Adipocyte (in vitro differentiated cells): ENCODE measurements at regions not wholly inside any gene's neighbourhood (a gene's known extent, or its start where the extent isn't known, plus 50 kb on each side); places are given as distances from the start of the nearest gene placed in this dataset.

ENCODE experiments used
- DNase-seq: peaks from one replicate; pipeline ENCODE4 v3.0.0-alpha.2; 2015; ENCODE audit warnings: low read depth
- H3K27me3 ChIP-seq: replicated peaks from 2 replicates; pipeline ENCODE4 v1.7.0; 2013; ENCODE audit warnings: mild to moderate bottlenecking, low read length, moderate library complexity; ENCODE audit not compliant: control insufficient read depth, insufficient read depth
- H3K36me3 ChIP-seq: 2 replicates; pipeline ENCODE4 v1.7.0; 2013; ENCODE audit warnings: low read length, mild to moderate bottlenecking, moderate library complexity; ENCODE audit not compliant: control insufficient read depth, insufficient read depth, severe bottlenecking
- H3K4me1 ChIP-seq: 2 replicates; pipeline ENCODE4 v1.7.0; 2013; ENCODE audit warnings: mild to moderate bottlenecking, low read length, moderate library complexity; ENCODE audit not compliant: control insufficient read depth, insufficient read depth
- H3K4me3 ChIP-seq: 2 replicates; pipeline ENCODE4 v1.7.0; 2013; ENCODE audit warnings: mild to moderate bottlenecking, low read length, moderate library complexity
- H3K9ac ChIP-seq: 2 replicates; pipeline ENCODE4 v1.7.0; 2013; ENCODE audit warnings: mild to moderate bottlenecking, low read length, moderate library complexity
- H3K9me3 ChIP-seq: 2 replicates; pipeline ENCODE4 v1.7.0; 2013; ENCODE audit warnings: mild to moderate bottlenecking, low read length, moderate library complexity; ENCODE audit not compliant: control insufficient read depth

- Histone ChIP-seq H3K9me3 (no peaks in the 10 kb centered on the region), H3K27me3 (peaks cover 20% of the 10 kb centered on the region), H3K36me3 (no peaks in the 10 kb centered on the region), H3K4me3 (no peak overlapping the region), H3K9ac (no peak overlapping the region), H3K4me1 (no peaks in the 10 kb centered on the region)
- no peak for DNase-seq
Measured at GRCh38 chr18:25739376-25739775, 351.0 kb downstream of the SS18 start.

DNA sequence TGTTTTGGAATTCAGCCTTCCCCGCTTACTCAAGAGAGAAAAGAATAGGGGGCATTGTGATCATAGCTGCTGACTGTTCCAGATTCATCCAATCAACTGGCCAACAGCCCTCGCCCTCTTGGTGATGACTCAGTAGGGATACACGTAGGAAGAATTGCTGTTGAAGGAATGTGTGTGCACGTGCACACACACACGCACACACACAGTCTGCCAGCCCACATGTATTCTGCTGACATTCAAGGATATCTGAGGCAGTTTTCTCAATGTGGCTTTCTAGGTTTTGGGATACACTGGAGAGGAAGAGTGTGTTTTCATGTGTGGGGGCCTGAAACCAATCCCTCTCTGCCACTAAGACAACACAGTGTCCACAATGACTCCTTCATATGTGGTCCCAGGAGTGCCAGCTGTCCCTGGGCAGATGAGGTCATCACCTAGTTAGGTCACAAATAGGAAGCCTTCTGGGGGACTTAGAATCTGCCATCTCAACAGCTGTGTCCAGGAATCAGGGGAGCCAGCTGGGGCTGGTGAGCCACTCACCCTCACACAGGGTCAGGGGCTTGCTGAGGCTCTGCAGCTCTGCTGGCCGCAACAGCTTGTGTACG is 352.6 kb downstream of the SS18 start:
- H3K4me3 ChIP-seq = no peak overlapping the region
- peak; percentile 55 for DNase-seq

DNA sequence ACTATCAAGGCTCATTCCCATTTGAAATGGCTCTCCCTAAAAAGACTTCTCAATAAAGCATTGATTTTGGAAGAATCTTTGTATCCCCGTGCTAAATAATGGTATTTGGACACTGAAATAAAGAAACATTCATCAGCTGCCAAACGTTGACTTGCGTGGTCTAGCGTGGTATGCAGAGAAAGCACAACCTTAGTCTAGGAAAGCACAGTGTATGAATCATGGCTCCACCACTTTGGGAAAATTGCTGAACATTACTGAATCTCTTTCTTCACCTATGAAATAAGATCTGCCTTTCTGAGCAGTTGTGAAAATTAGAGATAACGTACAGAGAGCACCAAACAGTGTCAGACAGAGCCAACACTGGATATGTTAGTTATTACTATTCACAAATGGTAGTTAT is 353.9 kb downstream of the SS18 start:
- Histone ChIP-seq H3K36me3 (no peaks in the 10 kb centered on the region), H3K4me3 (no peak overlapping the region), H3K9ac (no peak overlapping the region), H3K4me1 (no peaks in the 10 kb centered on the region), H3K27me3 (peaks cover 12% of the 10 kb centered on the region), H3K9me3 (no peaks in the 10 kb centered on the region)
- no peak for DNase-seq

More for the DNA sequence above, 352.6 kb downstream of the SS18 start:
- Histone ChIP-seq H3K36me3 (no peaks in the 10 kb centered on the region), H3K27me3 (peaks cover 12% of the 10 kb centered on the region), H3K9ac (no peak overlapping the region), H3K4me1 (no peaks in the 10 kb centered on the region), H3K9me3 (no peaks in the 10 kb centered on the region)

DNA sequence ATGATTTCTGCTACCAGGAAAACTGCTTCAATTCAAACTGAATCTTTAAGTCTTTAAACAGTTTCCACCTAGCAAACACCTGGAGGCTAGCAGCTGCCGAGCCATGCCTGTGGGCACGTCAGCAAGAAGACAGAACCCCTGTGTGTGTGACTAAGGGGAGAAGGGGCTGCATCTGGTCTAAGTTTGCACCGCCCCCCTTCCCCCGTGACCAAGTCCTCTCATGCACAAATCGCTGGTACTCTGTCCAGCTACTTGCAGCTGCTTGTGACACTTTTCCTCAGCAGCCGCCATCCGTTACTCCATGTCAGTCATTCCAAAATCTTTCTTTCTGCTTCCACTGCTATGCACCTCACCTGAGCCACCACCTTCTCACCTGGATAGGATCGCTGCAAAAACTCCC is 355.0 kb downstream of the SS18 start:
- no peak overlapping the region for H3K9ac ChIP-seq
- H3K4me3 ChIP-seq = no peak overlapping the region
- H3K36me3 ChIP-seq = no peaks in the 10 kb centered on the region
- no peak for DNase-seq
- no peaks in the 10 kb centered on the region for H3K4me1 ChIP-seq
- H3K9me3 ChIP-seq = peaks cover 8% of the 10 kb centered on the region
- peaks cover 12% of the 10 kb centered on the region for H3K27me3 ChIP-seq

DNA sequence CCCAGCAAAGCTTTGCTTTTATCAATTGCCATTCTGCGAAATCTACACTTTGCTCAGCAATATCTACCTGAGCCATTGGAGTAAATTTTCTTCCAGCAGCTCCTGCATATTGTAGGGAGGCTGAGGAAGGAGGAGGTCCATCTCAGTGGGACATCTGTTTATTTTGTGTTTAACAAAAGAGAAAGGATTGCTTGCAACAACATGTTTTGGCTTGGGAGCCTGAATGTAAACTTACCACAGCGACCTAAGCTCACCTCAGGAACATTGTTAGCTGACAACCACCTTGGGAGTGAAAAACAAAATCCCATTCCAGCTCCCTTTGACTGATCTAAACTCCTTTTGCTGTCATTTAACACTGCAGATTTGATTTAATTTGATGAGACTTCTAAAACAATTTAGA is 356.1 kb downstream of the SS18 start:
- Histone ChIP-seq H3K36me3 (no peaks in the 10 kb centered on the region), H3K9me3 (peaks cover 8% of the 10 kb centered on the region), H3K4me1 (no peaks in the 10 kb centered on the region), H3K4me3 (no peak overlapping the region), H3K9ac (no peak overlapping the region), H3K27me3 (peaks cover 12% of the 10 kb centered on the region)
- no peak for DNase-seq

DNA sequence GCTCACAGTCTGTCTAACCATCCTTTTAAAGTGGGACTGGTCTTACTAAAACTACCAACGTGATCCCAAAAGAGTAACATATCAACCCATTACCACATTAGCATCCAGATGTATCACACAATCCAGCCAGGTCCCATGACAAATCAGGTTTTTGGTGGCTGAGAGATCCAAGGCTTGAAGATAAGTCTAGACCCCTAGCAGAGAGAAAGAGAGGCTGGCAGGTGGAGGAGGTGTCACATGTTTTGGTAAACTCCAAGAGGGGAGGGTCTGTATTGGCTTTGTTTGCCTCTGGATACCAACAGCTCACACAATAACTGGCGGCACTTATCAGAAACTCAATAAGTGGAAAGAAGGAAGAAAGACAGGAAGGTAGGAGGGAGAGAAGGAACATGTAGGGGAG is 357.6 kb downstream of the SS18 start:
- Histone ChIP-seq H3K9me3 (peaks cover 8% of the 10 kb centered on the region), H3K27me3 (peaks cover 12% of the 10 kb centered on the region), H3K9ac (no peak overlapping the region), H3K4me1 (no peaks in the 10 kb centered on the region), H3K4me3 (no peak overlapping the region), H3K36me3 (no peaks in the 10 kb centered on the region)
- no peak for DNase-seq

DNA sequence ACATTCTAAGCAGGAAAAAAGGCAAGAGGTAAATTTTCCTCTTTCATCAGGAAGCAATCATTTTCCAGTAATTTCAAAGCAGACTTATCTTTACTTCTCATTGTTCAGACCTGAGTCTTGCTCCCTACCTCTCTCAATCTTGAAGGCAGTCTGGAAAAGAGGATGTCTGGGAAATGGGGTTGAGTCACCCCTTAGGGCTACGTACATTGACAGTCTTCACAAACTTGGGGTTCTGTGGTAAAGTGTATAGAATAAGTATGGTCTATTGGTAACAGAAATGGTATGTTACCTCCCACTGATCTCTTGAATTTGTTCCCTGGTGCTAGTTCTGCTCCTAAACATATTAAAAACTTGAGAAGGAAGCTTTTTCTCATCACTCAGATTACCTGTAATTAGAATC is 361.3 kb downstream of the SS18 start:
- H3K4me3 ChIP-seq = no peak overlapping the region
- peaks cover 4% of the 10 kb centered on the region for H3K4me1 ChIP-seq
- H3K9me3 ChIP-seq = peaks cover 8% of the 10 kb centered on the region
- no peak overlapping the region for H3K9ac ChIP-seq
- peaks cover 10% of the 10 kb centered on the region for H3K27me3 ChIP-seq
- H3K36me3 ChIP-seq = no peaks in the 10 kb centered on the region
- DNase-seq = no peak

DNA sequence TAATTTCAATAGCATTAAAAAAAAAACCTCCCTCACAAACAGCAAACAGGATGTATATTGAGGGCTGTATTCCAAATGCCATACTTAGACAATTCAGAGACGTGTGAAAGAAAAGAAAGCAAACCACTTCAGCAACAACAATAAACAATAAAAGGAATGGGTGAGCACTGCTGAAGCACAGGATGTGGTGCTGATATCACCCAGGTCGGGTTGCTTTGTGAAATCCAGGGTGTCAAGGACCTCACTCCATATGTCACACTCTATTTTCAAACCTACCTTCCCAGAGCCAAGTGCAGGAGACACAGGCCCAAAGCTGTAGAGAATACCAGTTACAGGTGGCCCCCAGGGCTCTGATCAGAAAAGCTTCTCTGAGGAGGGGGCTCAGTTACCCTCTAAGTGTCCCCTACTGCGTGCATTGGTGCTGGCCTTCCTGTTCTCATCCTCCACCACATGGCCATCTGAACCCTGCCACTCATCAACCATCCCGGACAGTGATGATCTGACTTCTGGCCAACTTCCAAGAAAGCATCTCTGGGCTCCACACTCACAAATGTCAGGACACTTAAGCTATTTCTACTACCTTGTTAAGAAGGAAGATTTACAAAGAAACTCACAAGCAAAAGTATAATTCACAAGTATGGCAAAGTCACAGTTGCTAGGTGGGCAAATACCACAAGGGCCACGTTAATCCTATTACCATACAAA is 363.0 kb downstream of the SS18 start:
- H3K36me3 ChIP-seq = no peaks in the 10 kb centered on the region
- H3K4me1 ChIP-seq = peaks cover 4% of the 10 kb centered on the region
- H3K9me3 ChIP-seq = peaks cover 8% of the 10 kb centered on the region
- no peak overlapping the region for H3K9ac ChIP-seq
- no peak overlapping the region for H3K4me3 ChIP-seq
- peaks cover 2% of the 10 kb centered on the region for H3K27me3 ChIP-seq
- DNase-seq = no peak

DNA sequence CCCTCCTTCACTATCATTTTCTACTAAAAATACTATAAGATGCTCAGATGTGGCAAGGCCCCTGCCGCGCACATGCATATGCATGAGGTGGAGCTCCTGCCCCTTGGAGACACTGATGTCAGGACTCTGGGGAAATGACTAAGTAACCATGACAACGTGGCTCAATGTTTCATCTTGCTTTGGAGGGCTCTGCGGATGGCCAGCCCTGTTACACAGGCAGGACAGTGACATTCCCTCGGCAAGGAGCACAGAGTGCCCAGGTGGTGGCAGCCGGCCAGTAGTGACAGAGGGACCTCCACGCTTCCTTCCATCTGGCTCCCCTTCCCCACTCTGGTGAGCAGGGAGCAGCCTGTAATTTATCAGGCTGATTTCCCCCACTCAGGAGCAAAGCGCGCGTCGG is 364.1 kb downstream of the SS18 start:
- Histone ChIP-seq H3K4me1 (peaks cover 4% of the 10 kb centered on the region), H3K27me3 (no peaks in the 10 kb centered on the region), H3K9me3 (peaks cover 8% of the 10 kb centered on the region), H3K4me3 (no peak overlapping the region), H3K36me3 (no peaks in the 10 kb centered on the region), H3K9ac (no peak overlapping the region)
- no peak for DNase-seq

DNA sequence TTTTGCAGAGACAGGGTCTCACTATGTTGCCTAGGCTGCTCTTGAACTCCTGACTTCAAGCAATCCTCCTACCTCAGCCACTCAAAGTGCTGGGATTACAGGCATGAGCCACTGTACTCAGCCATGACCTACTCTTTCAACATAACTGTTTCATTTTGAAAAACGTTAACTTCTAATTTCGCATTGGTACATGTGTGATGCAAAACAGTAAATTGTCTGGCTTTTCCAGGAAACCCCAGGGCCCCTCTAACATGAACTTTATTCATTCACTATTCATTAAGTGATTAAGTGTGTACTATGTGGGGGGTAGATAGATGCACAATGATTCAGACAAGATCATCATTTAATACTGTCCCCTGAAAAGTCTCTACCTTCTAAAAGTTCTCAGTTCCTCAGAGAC is 364.9 kb downstream of the SS18 start:
- no peaks in the 10 kb centered on the region for H3K36me3 ChIP-seq
- no peak for DNase-seq
- peaks cover under 1% of the 10 kb centered on the region for H3K9me3 ChIP-seq
- H3K4me1 ChIP-seq = peaks cover 4% of the 10 kb centered on the region
- H3K27me3 ChIP-seq = no peaks in the 10 kb centered on the region
- H3K4me3 ChIP-seq = no peak overlapping the region
- H3K9ac ChIP-seq = no peak overlapping the region

DNA sequence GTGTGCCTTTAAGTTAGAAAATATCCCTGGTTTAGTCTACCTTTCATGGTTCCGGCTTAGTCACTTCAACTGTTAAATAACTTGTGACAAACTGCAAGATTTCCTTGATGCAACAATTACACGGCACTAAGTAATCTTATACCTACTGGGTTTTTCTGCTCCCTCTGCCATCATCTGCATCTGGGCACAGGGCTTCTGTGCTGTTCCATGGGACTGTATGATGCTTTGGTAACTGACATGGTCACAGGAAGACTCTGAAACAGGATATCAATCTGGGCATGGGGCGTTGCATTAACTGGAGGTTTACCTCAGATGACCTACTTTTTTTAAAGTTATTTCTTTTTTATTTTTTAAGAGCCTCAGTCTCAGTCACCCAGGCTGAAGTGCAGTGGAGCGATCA is 365.4 kb downstream of the SS18 start:
- Histone ChIP-seq H3K27me3 (no peaks in the 10 kb centered on the region), H3K4me3 (no peak overlapping the region)

GRCh38 chr18:25724121-25724520 is 366.3 kb downstream of the SS18 start:
- DNase-seq = no peak
- Histone ChIP-seq H3K9ac (no peak overlapping the region), H3K4me3 (no peak overlapping the region), H3K27me3 (no peaks in the 10 kb centered on the region), H3K4me1 (peaks cover 4% of the 10 kb centered on the region), H3K36me3 (no peaks in the 10 kb centered on the region), H3K9me3 (no peaks in the 10 kb centered on the region)

More for the DNA sequence above, 365.4 kb downstream of the SS18 start:
- Histone ChIP-seq H3K36me3 (no peaks in the 10 kb centered on the region), H3K9ac (no peak overlapping the region), H3K4me1 (peaks cover 4% of the 10 kb centered on the region), H3K9me3 (no peaks in the 10 kb centered on the region)
- DNase-seq = no peak
